ENCODE measurements at regions not wholly inside any gene's neighbourhood (a gene's known extent, or its start where the extent isn't known, plus 50 kb on each side); places are given as distances from the start of the nearest gene placed in this dataset.

- Histone ChIP-seq H3K4me2 (ENCODE audit: low read length) (peak overlapping the region; percentile 79), H3K27ac (ENCODE audit: low read length) (peak overlapping the region; percentile 91), H3K36me3 (replicated peaks; ENCODE audit: low read depth, low read length) (peaks cover 13% of the 10 kb centered on the region), H4K20me1 (ENCODE audit: insufficient read depth, low read length) (no peaks in the 10 kb centered on the region), H3K27me3 (ENCODE audit: low read depth, low read length) (no peaks in the 10 kb centered on the region), H2AFZ (ENCODE audit: low read depth, low read length) (no peak overlapping the region), H3K4me3 (ENCODE audit: low read length) (peak overlapping the region; percentile 48), H3K9ac (ENCODE audit: low read length) (peak overlapping the region; percentile 30; the same call in 1 of the 2 replicates), H3K79me2 (ENCODE audit: low read length) (no peaks in the 10 kb centered on the region), H3K4me1 (ENCODE audit: low read length) (peaks cover 41% of the 10 kb centered on the region), H3K9me3 (ENCODE audit: insufficient read depth, low read length) (peaks cover 16% of the 10 kb centered on the region; the same call in 1 of the 2 replicates)
- TF ChIP-seq CTCF (IDR thresholded peaks at IDR 0.05; ENCODE audit: low read depth, low read length) (no peak), EZH2phosphoT487 (IDR thresholded peaks at IDR 0.05; ENCODE audit: low read depth) (no peak)
Measured at GRCh38 chr11:12319988-12320387, 57.4 kb upstream of the PARVA start.

- H3K9ac ChIP-seq (ENCODE audit: low read length) = no peak overlapping the region
- H3K4me1 ChIP-seq (ENCODE audit: low read length) = peaks cover 41% of the 10 kb centered on the region
- H3K27me3 ChIP-seq (ENCODE audit: low read depth, low read length) = no peaks in the 10 kb centered on the region
- no peaks in the 10 kb centered on the region for H4K20me1 ChIP-seq (ENCODE audit: insufficient read depth, low read length)
- no peak overlapping the region for H3K4me2 ChIP-seq (ENCODE audit: low read length)
- no peak overlapping the region for H3K4me3 ChIP-seq (ENCODE audit: low read length)
- H3K27ac ChIP-seq (ENCODE audit: low read length) = no peak overlapping the region
- TF ChIP-seq CTCF (IDR thresholded peaks at IDR 0.05; ENCODE audit: low read depth, low read length) (no peak), EZH2phosphoT487 (IDR thresholded peaks at IDR 0.05; ENCODE audit: low read depth) (no peak)
- H3K36me3 ChIP-seq (replicated peaks; ENCODE audit: low read depth, low read length) = peaks cover 7% of the 10 kb centered on the region
- H3K9me3 ChIP-seq (ENCODE audit: insufficient read depth, low read length) = peaks cover 9% of the 10 kb centered on the region; the same call in 1 of the 2 replicates
- H2AFZ ChIP-seq (ENCODE audit: low read depth, low read length) = no peak overlapping the region
- no peaks in the 10 kb centered on the region for H3K79me2 ChIP-seq (ENCODE audit: low read length)
Measured at GRCh38 chr11:12321217-12321937, 56.0 kb upstream of the PARVA start.

- H4K20me1 ChIP-seq (ENCODE audit: insufficient read depth, low read length) = no peaks in the 10 kb centered on the region
- H3K4me2 ChIP-seq (ENCODE audit: low read length) = no peak overlapping the region
- H3K27ac ChIP-seq (ENCODE audit: low read length) = no peak overlapping the region
- peaks cover 20% of the 10 kb centered on the region for H3K4me1 ChIP-seq (ENCODE audit: low read length)
- H3K9me3 ChIP-seq (ENCODE audit: insufficient read depth, low read length) = no peaks in the 10 kb centered on the region
- no peak for TF ChIP-seq EZH2phosphoT487 (IDR thresholded peaks at IDR 0.05; ENCODE audit: low read depth)
- no peak for TF ChIP-seq CTCF (IDR thresholded peaks at IDR 0.05; ENCODE audit: low read depth, low read length)
- H3K27me3 ChIP-seq (ENCODE audit: low read depth, low read length) = no peaks in the 10 kb centered on the region
- no peak overlapping the region for H3K9ac ChIP-seq (ENCODE audit: low read length)
- H3K36me3 ChIP-seq (replicated peaks; ENCODE audit: low read depth, low read length) = no peaks in the 10 kb centered on the region
- H2AFZ ChIP-seq (ENCODE audit: low read depth, low read length) = no peak overlapping the region
- no peak overlapping the region for H3K4me3 ChIP-seq (ENCODE audit: low read length)
- H3K79me2 ChIP-seq (ENCODE audit: low read length) = no peaks in the 10 kb centered on the region
Measured at GRCh38 chr11:12324585-12324984, 52.8 kb upstream of the PARVA start.
